Sigmoid colon (tissue), 6 donors: ENCODE measurements at regions not wholly inside any gene's neighbourhood (a gene's known extent, or its start where the extent isn't known, plus 50 kb on each side); places are given as distances from the start of the nearest gene placed in this dataset.

Experiments
- DNase-seq: peaks from one replicate; pipeline ENCODE4 v3.0.0-alpha.2; 2019
- H3K27ac ChIP-seq, 4 donors: fragments of 200-600 bp; sonication (generic); one replicate each; pipeline ENCODE4 v1.5.1; 2016 to 2019; ENCODE audit warnings: mild to moderate bottlenecking in 1 of 4
- H3K27me3 ChIP-seq, 3 donors: fragments of 200-600 bp; sonication (generic); one replicate each; pipeline ENCODE4 v1.5.1; 2019; ENCODE audit warnings: mild to moderate bottlenecking in 1 of 3
- H3K36me3 ChIP-seq, 4 donors: fragments of 200-600 bp; sonication (generic); one replicate each; pipeline ENCODE4 v1.5.1; 2016 to 2019
- H3K4me1 ChIP-seq, 4 donors: fragments of 200-600 bp; sonication (generic); one replicate each; pipeline ENCODE4 v1.5.1; 2017 to 2019
- H3K4me3 ChIP-seq, 4 donors: fragments of 200-600 bp; sonication (generic); one replicate each; pipeline ENCODE4 v1.5.1; 2017 to 2019; ENCODE audit warnings: mild to moderate bottlenecking in 2 of 4, moderate library complexity in 1 of 4
- H3K9me3 ChIP-seq, 4 donors: fragments of 200-600 bp in 3 of 4; sonication (generic) in 3 of 4; one replicate each; pipeline versions ENCODE4 v1.5.1 to v1.6.1; 2013 to 2019
- EP300 ChIP-seq, 4 donors: sonication (generic); formaldehyde crosslinking; IDR thresholded peaks; one replicate each; pipeline ENCODE4 v1.6.1; 2017; ENCODE audit warnings: antibody characterized with exemption in 4 of 4
- POLR2A ChIP-seq, 2 donors: fragments of 450-650 bp; IDR thresholded peaks; one replicate each; pipeline ENCODE4 v1.6.1; 2016; ENCODE audit warnings: antibody characterized with exemption in 2 of 2, mild to moderate bottlenecking in 2 of 2, moderate library complexity in 2 of 2
- POLR2AphosphoS5 ChIP-seq, 4 donors: sonication (generic); formaldehyde crosslinking; IDR thresholded peaks; one replicate each; pipeline ENCODE4 v1.6.1; 2017; ENCODE audit warnings: antibody characterized with exemption in 4 of 4
- WGBS, 2 donors: extraction: QIAGEN DNeasy Blood & Tissue Kit; methylation state at CpG; one replicate each; pipeline ENCODE4 v1.1.7; 2013; 5-methylcytosine and 5-hydroxymethylcytosine counted together
- intact Hi-C: fragments of 100-400 bp; cut with DNase I; formaldehyde crosslinking; loops from one replicate; pipeline ENCODE4 v1.15.1; 2023
- TF ChIP-seq, protein P1 (sequence below), 4 experiments: fragments of 450-650 bp in 3 of 4; fragments of 200-600 bp in 1 of 4; IDR thresholded peaks; one replicate each; pipeline ENCODE4 v1.5.1; 2016 to 2019; ENCODE audit warnings: antibody characterized with exemption in 4 of 4, mild to moderate bottlenecking in 3 of 4, moderate library complexity in 2 of 4
- donor health status: healthy with polysubstance abuse.
- donor health status: healthy.

GRCh38 chr2:215797676-215798075, 215.7 kb downstream of the MREG start:
- Histone ChIP-seq H3K4me3 (no peak overlapping the region), H3K36me3 (no peaks in the 10 kb centered on the region), H3K9me3 (peaks cover 0 to 5% (median 0%) of the 10 kb centered on the region in 4 donors), H3K27ac (no peak overlapping the region), H3K4me1 (peaks cover 0 to 41% (median 32%) of the 10 kb centered on the region in 4 donors), H3K27me3 (no peaks in the 10 kb centered on the region)
- TF ChIP-seq, protein P1, sequence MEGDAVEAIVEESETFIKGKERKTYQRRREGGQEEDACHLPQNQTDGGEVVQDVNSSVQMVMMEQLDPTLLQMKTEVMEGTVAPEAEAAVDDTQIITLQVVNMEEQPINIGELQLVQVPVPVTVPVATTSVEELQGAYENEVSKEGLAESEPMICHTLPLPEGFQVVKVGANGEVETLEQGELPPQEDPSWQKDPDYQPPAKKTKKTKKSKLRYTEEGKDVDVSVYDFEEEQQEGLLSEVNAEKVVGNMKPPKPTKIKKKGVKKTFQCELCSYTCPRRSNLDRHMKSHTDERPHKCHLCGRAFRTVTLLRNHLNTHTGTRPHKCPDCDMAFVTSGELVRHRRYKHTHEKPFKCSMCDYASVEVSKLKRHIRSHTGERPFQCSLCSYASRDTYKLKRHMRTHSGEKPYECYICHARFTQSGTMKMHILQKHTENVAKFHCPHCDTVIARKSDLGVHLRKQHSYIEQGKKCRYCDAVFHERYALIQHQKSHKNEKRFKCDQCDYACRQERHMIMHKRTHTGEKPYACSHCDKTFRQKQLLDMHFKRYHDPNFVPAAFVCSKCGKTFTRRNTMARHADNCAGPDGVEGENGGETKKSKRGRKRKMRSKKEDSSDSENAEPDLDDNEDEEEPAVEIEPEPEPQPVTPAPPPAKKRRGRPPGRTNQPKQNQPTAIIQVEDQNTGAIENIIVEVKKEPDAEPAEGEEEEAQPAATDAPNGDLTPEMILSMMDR (IDR thresholded peaks at IDR 0.05), result no peak
- TF ChIP-seq POLR2AphosphoS5 (IDR thresholded peaks at IDR 0.05) (no peak), POLR2A (IDR thresholded peaks at IDR 0.05) (no peak), EP300 (IDR thresholded peaks at IDR 0.05) (no peak)
- no peak for DNase-seq
- intact Hi-C loops, result no loop called here
- 75 to 86% methylated on average over 2 of the region's 2 CpGs for WGBS, 2 donors

GRCh38 chr2:215796140-215796855, 217.1 kb downstream of the MREG start:
- no peak for DNase-seq
- intact Hi-C loops, result no loop called here
- Histone ChIP-seq H3K36me3 (no peaks in the 10 kb centered on the region), H3K4me3 (no peak overlapping the region), H3K27ac (peak overlapping the region; percentile 1 to 72 (median 52)), H3K4me1 (peaks cover 0 to 41% (median 32%) of the 10 kb centered on the region in 4 donors), H3K9me3 (no peaks in the 10 kb centered on the region), H3K27me3 (no peaks in the 10 kb centered on the region)
- TF ChIP-seq POLR2AphosphoS5 (IDR thresholded peaks at IDR 0.05) (no peak), EP300 (IDR thresholded peaks at IDR 0.05) (no peak), POLR2A (IDR thresholded peaks at IDR 0.05) (no peak)
- TF ChIP-seq, protein P1 (IDR thresholded peaks at IDR 0.05), result no peak
- WGBS, 2 donors, result 53 to 59% methylated on average over 4 of the region's 4 CpGs

DNA sequence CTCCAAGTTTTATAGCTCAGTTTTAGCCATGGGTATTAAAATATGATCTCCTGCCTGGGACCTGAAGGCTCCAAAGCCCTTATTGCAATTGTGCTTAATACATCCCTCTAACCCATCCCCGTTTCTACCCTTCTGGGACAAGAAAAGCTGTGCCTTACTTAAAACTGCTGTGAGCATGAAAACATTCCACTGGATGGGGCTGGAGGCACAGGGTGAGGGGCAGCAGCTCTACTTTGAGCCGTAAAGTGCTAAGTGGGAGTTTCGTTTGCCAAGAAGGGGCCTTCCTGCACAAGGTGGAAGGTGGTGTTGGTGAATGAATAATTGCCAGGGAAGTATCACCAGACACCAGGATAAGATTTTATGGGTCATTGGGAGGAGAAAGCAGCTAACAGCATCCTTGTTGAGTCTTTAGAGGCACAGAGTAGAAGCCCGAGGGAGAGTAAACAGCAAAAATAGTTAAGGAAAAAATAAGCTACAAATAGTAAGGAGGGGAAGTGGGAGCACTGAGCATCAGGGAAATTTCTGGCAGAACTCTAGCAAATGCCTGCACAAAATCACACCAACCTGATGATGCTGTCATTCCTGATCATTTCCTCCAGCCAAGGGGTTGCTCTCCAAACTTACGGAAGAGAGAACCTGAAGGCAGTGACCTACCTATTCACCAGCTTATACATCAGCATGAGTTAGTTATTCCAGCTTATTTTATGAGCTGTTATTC, 218.4 kb downstream of the MREG start:
- peak overlapping the region; percentile 48 to 72 (median 62) for H3K27ac ChIP-seq
- WGBS, 2 donors, result 85 to 92% methylated on average over 5 of the region's 5 CpGs
- H3K9me3 ChIP-seq, result no peaks in the 10 kb centered on the region
- intact Hi-C loops, result loop anchor here (5.0 kb wide), 1 partner anchor 82 kb away; no protein-coding TSS in a partner anchor
- no peak overlapping the region for H3K4me3 ChIP-seq
- no peaks in the 10 kb centered on the region for H3K36me3 ChIP-seq
- no peak for DNase-seq
- H3K27me3 ChIP-seq, result no peaks in the 10 kb centered on the region
- TF ChIP-seq EP300 (IDR thresholded peaks at IDR 0.05) (no peak), POLR2AphosphoS5 (IDR thresholded peaks at IDR 0.05) (no peak)
- peaks cover 0 to 48% (median 32%) of the 10 kb centered on the region in 4 donors for H3K4me1 ChIP-seq

DNA sequence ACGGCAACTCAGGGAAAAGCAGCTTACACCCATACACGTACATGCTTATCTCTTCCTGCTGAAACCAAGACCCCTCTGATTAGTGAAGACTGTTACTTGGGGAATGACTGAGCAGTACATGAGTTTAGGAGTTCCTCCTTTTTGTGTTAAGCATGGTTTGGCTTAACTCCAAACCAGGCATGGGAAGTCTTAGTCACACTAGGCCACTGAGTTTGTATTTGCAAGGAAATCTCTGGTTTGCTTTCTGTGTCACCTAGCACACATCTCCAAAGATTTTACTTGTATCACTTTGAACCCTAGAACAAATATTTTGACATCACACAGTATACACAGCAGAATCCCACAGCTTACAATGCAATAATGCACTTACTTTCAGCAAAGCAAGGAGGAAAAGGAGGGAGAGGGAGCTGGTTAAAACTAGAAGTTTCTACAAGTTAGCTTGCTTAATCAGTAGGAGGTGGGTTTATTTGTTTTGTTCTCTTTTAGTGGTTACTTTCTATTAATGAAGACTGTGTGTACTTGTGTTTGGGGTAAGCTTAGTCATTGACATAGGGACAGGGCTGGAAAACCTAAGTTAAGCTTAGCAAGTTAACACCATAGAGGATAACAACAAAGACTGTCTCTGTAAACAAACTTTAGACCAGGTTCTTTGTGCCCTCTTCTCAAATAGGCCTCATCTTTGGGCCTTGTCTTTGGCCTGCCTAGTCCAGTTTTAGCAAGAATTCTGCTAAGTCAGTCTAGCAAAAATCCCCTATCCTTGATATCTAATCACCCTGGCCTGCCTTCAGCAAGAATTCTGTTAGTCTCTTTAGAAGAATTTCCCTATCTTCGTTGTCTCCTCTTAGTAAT, 219.4 kb downstream of the MREG start:
- Histone ChIP-seq H3K27me3 (no peaks in the 10 kb centered on the region), H3K36me3 (no peaks in the 10 kb centered on the region), H3K4me3 (no peak overlapping the region), H3K4me1 (peaks cover 0 to 42% (median 27%) of the 10 kb centered on the region in 4 donors), H3K27ac (peak overlapping the region; percentile 48 to 72 (median 62)), H3K9me3 (no peaks in the 10 kb centered on the region)
- no peak for TF ChIP-seq EP300 (IDR thresholded peaks at IDR 0.05)
- peak in 1 of 4 donors; percentile 43 for TF ChIP-seq POLR2AphosphoS5 (IDR thresholded peaks at IDR 0.05)
- intact Hi-C loops, result loop anchor here (5.0 kb wide), 1 partner anchor 83 kb away; no protein-coding TSS in a partner anchor
- no peak for DNase-seq
- WGBS, 2 donors, result 67 to 84% methylated on average over 3 of the region's 3 CpGs

DNA sequence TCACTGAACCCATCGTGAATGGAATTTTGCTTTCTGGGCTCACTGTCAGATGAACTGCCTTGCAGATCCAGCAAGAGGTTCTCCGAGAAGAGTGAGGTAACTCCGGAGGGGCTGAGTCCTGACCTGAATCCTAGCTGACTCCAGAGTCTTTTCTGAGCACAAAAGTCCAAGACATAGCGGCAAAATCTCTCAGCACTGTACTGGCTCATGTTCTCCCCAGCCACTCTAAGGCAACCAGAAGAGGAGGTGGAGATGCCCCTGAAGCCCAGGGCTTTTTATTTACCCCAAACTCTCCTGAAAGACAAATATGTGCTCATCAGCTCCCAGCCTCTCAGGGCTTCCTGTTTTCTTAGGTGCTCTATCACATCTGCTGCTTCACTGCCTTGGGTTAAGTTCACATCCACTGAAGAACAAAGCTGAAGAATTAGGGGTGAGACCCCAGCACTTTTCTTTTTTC, 221.8 kb downstream of the MREG start:
- no peaks in the 10 kb centered on the region for H3K9me3 ChIP-seq
- no peaks in the 10 kb centered on the region for H3K27me3 ChIP-seq
- peaks cover 0 to 40% (median 29%) of the 10 kb centered on the region in 4 donors for H3K4me1 ChIP-seq
- no peak for DNase-seq
- H3K36me3 ChIP-seq, result no peaks in the 10 kb centered on the region
- intact Hi-C loops, result loop anchor here (5.0 kb wide), 1 partner anchor 86 kb away; no protein-coding TSS in a partner anchor
- H3K4me3 ChIP-seq, result no peak overlapping the region
- no peak for TF ChIP-seq POLR2A (IDR thresholded peaks at IDR 0.05)
- TF ChIP-seq, protein P1 (IDR thresholded peaks at IDR 0.05), result no peak
- TF ChIP-seq EP300 (IDR thresholded peaks at IDR 0.05), result no peak
- TF ChIP-seq POLR2AphosphoS5 (IDR thresholded peaks at IDR 0.05), result no peak
- no peak overlapping the region for H3K27ac ChIP-seq
- WGBS, 2 donors, result 89 to 95% methylated on average over 4 of the region's 4 CpGs
